Panc1 (cell line): ENCODE measurements at regions not wholly inside any gene's neighbourhood (a gene's known extent, or its start where the extent isn't known, plus 50 kb on each side); places are given as distances from the start of the nearest gene placed in this dataset.

ENCODE experiments used
- POLR2AphosphoS5 ChIP-seq: IDR thresholded peaks from 2 replicates; pipeline ENCODE4 v1.6.1; 2012; ENCODE audit warnings: mild to moderate bottlenecking, low read depth, low read length, moderate library complexity
- SIN3A ChIP-seq: IDR thresholded peaks from 2 replicates; pipeline ENCODE4 v1.6.1; 2012; ENCODE audit warnings: low read depth, mild to moderate bottlenecking, low read length, moderate library complexity, borderline replicate concordance; ENCODE audit not compliant: insufficient read depth
- TCF7L2 ChIP-seq: IDR thresholded peaks from 2 replicates; pipeline ENCODE4 v1.6.1; 2011; ENCODE audit warnings: mild to moderate bottlenecking, low read depth, low read length, inconsistent platforms
- TF ChIP-seq, protein P1 (sequence below): fragments of 450-650 bp; IDR thresholded peaks from 2 replicates; pipeline ENCODE4 v1.5.1; 2017; ENCODE audit warnings: mild to moderate bottlenecking
- TF ChIP-seq, protein P2 (sequence below), 2 experiments: IDR thresholded peaks; 2 replicates each; pipeline ENCODE4 v1.6.1; 2011 to 2012; ENCODE audit warnings: low read depth in 2 of 2, control low read depth in 1 of 2, low read length in 1 of 2, mild to moderate bottlenecking in 1 of 2, moderate library complexity in 1 of 2; ENCODE audit not compliant: insufficient read depth in 1 of 2

DNA sequence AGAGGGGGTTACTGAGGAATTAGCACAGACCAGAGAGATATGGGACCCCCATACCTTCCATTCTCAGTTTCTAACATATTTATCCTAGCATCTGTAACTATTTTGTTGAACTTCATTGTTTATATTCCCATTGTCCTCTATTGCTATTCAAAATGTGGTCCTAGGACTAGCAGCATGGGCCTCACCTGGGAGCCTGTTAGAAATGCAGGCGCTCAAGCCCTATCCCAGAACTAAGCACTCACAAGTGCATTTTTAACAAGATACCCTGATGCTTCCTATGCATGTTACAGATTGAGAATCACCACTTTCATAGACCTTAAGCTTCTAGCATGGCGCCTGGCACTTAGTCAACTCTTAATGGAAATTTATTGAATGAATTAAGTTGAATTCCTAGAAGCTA, 58.3 kb upstream of the TDRD3 start:
- TF ChIP-seq, protein P1, sequence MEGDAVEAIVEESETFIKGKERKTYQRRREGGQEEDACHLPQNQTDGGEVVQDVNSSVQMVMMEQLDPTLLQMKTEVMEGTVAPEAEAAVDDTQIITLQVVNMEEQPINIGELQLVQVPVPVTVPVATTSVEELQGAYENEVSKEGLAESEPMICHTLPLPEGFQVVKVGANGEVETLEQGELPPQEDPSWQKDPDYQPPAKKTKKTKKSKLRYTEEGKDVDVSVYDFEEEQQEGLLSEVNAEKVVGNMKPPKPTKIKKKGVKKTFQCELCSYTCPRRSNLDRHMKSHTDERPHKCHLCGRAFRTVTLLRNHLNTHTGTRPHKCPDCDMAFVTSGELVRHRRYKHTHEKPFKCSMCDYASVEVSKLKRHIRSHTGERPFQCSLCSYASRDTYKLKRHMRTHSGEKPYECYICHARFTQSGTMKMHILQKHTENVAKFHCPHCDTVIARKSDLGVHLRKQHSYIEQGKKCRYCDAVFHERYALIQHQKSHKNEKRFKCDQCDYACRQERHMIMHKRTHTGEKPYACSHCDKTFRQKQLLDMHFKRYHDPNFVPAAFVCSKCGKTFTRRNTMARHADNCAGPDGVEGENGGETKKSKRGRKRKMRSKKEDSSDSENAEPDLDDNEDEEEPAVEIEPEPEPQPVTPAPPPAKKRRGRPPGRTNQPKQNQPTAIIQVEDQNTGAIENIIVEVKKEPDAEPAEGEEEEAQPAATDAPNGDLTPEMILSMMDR: no peak
- no peak for TF ChIP-seq POLR2AphosphoS5
- TF ChIP-seq, protein P2, sequence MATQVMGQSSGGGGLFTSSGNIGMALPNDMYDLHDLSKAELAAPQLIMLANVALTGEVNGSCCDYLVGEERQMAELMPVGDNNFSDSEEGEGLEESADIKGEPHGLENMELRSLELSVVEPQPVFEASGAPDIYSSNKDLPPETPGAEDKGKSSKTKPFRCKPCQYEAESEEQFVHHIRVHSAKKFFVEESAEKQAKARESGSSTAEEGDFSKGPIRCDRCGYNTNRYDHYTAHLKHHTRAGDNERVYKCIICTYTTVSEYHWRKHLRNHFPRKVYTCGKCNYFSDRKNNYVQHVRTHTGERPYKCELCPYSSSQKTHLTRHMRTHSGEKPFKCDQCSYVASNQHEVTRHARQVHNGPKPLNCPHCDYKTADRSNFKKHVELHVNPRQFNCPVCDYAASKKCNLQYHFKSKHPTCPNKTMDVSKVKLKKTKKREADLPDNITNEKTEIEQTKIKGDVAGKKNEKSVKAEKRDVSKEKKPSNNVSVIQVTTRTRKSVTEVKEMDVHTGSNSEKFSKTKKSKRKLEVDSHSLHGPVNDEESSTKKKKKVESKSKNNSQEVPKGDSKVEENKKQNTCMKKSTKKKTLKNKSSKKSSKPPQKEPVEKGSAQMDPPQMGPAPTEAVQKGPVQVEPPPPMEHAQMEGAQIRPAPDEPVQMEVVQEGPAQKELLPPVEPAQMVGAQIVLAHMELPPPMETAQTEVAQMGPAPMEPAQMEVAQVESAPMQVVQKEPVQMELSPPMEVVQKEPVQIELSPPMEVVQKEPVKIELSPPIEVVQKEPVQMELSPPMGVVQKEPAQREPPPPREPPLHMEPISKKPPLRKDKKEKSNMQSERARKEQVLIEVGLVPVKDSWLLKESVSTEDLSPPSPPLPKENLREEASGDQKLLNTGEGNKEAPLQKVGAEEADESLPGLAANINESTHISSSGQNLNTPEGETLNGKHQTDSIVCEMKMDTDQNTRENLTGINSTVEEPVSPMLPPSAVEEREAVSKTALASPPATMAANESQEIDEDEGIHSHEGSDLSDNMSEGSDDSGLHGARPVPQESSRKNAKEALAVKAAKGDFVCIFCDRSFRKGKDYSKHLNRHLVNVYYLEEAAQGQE (IDR thresholded peaks at IDR 0.05; ENCODE audit: insufficient read depth in 1 of 2, low read depth in 2 of 2, low read length in 1 of 2): no peak
- no peak for TF ChIP-seq SIN3A
- no peak for TF ChIP-seq TCF7L2
